Astrocyte (in vitro differentiated cells and primary cell): ENCODE measurements at regions not wholly inside any gene's neighbourhood (a gene's known extent, or its start where the extent isn't known, plus 50 kb on each side); places are given as distances from the start of the nearest gene placed in this dataset.

Source experiments
- EZH2 ChIP-seq: IDR thresholded peaks from 2 replicates; pipeline ENCODE4 v1.6.1; 2012; ENCODE audit warnings: mild to moderate bottlenecking, low read length, inconsistent platforms; ENCODE audit not compliant: insufficient read depth
- TF ChIP-seq, protein P1 (sequence below): IDR thresholded peaks from 2 replicates; pipeline ENCODE4 v1.5.1; 2011; ENCODE audit warnings: low read depth, mild to moderate bottlenecking, inconsistent platforms, low read length, moderate library complexity; ENCODE audit not compliant: insufficient read depth

DNA sequence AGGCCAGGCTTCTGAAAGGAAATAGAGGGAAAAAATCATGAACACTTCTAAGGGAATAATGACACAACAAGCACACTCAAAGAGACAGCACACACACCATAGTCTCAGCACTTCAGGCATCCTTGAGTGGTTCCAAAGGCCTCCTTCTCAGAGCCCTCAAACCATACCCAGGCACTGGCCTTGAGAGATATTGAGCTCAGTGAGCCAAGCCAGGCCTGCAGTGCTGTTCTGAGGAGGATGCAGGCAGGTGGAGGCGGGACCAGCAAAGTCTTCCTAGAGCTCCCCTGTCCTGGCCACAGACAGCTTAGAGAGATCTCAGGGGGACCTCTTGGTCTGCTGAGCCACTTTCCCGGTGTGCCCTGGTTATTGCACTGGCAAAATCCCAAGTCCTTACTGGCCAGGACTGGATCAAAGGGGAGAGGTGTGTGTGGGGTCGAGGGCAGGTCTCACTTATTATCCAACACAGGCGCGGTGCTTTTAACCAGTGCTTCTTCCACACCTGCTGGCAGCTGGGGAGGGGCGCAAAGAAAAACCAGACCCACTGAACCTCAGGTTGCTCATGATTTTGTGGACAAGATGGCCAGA is 86.8 kb upstream of the HAAO start:
- TF ChIP-seq, protein P1, sequence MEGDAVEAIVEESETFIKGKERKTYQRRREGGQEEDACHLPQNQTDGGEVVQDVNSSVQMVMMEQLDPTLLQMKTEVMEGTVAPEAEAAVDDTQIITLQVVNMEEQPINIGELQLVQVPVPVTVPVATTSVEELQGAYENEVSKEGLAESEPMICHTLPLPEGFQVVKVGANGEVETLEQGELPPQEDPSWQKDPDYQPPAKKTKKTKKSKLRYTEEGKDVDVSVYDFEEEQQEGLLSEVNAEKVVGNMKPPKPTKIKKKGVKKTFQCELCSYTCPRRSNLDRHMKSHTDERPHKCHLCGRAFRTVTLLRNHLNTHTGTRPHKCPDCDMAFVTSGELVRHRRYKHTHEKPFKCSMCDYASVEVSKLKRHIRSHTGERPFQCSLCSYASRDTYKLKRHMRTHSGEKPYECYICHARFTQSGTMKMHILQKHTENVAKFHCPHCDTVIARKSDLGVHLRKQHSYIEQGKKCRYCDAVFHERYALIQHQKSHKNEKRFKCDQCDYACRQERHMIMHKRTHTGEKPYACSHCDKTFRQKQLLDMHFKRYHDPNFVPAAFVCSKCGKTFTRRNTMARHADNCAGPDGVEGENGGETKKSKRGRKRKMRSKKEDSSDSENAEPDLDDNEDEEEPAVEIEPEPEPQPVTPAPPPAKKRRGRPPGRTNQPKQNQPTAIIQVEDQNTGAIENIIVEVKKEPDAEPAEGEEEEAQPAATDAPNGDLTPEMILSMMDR = no peak
- no peak for TF ChIP-seq EZH2
